ENCODE measurements at regions not wholly inside any gene's neighbourhood (a gene's known extent, or its start where the extent isn't known, plus 50 kb on each side); places are given as distances from the start of the nearest gene placed in this dataset.

- DNase-seq (ENCODE audit: low read depth, low spot score), result no peak
- H3K27ac ChIP-seq, result peak overlapping the region; percentile 54
Measured at GRCh38 chr6:23420659-23421350, 705.2 kb upstream of the NRSN1 start.

DNA sequence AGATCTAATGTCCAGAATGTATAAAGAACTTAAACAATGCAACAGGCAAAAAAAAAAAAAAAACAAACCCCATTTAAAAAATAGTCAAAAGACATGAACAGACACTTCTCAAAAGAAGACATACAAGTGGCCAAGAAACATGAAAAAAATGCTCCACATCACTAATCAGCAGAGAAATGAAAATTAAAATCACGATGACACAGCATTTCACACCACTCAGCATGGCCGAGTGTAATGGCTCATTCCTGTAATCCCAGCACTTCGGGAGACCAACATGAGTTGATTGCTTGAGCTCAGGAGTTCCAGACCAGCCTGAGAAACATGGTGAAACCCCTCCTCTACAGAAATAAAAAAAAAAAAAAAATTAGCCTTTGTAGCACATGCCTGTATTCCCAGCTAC lies 701.4 kb upstream of the NRSN1 start:
- H3K27ac ChIP-seq, result no peak overlapping the region
- no peak for DNase-seq (ENCODE audit: low read depth, low spot score)

DNA sequence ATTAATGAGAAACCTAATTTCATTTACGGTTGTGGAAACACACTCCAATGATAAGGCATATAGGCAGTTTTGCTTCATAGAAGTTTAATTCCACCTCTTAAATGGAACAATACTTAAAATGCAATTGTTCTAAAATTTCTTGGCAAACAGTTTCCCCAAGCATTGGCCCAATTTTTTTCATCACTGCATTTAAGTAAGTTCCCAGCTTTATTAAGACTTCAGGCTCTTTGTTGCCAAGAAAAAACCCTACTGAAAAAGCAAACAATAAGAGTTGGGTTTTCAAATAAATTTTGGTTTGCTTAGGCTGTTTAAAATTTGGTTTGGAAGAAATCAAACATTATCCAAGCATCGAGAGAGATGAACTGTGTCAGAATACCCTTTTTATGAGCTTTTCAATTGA lies 690.9 kb upstream of the NRSN1 start:
- no peak overlapping the region for H3K27ac ChIP-seq
- DNase-seq (ENCODE audit: low read depth, low spot score), result no peak

DNA sequence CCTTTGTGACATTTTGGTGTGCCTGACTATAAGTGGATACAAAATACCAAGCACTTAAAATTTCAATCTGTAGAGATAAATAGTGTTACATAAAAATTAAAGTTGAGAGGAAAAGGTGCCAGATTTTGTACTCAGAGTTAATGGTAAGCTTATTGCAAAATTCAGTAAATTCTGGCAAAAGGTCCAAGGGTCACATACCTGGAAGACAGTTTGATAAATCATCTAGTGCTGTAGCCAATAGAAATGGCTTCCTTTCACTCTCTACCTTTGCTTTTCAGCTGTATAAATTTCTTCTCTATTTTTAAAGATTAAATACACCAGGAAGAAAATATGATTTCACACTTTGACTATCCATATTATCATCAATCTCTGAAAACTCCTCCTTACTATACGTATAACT lies 690.2 kb upstream of the NRSN1 start:
- no peak for DNase-seq (ENCODE audit: low read depth, low spot score)
- H3K27ac ChIP-seq, result no peak overlapping the region

- H3K27ac ChIP-seq, result no peak overlapping the region
- no peak for DNase-seq (ENCODE audit: low read depth, low spot score)
Measured at GRCh38 chr6:23441808-23442461, 684.1 kb upstream of the NRSN1 start.

DNA sequence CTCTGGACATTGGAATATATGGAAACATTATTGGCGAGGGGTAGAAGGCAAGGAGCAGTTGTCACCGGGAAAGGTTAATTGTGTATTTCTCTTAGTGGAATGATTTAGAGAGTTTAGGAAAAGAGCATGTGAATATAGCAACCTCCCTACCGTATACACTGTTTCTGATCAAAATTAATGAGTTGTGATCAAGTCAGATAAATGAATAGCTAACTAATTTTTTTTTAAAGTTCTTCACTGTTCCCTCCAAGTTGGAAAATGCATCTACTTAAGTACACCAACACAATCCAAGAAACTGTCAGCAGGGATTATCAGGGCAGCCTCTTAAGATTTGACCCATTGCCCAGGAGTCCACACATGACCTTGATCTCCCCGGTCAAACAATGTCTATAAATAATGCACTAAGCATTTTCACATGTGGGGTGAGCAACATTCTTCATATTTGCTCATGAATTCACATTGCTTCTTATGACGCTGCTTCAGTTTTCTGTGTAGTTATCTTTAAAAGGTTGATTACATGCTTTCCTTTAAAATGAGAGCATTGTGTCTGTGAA lies 680.8 kb upstream of the NRSN1 start:
- no peak overlapping the region for H3K27ac ChIP-seq
- DNase-seq (ENCODE audit: low read depth, low spot score), result no peak

DNA sequence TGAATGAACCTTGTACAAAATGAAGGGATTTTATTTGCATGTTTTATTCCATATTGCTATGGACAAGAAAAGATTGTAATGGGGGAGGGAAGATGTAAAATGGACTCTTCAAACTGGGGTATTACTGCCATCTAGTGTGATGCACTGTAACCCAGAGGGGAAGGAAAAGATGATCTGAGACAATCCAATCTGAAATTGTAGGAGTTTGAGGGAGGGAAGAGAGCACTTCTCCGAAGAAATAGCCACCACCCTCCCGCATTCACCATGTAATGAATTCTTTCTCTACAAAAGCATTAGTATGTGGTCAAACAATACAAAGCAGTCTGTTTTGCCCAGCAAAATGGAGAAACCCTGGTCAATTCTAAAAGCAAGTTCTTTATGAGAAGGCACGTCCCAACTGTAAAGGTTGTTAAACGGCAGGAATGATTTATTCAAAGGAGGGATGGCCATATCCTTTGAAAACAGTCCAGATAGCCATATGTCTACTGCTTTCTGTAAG lies 679.5 kb upstream of the NRSN1 start:
- no peak for DNase-seq (ENCODE audit: low read depth, low spot score)
- H3K27ac ChIP-seq, result no peak overlapping the region

DNA sequence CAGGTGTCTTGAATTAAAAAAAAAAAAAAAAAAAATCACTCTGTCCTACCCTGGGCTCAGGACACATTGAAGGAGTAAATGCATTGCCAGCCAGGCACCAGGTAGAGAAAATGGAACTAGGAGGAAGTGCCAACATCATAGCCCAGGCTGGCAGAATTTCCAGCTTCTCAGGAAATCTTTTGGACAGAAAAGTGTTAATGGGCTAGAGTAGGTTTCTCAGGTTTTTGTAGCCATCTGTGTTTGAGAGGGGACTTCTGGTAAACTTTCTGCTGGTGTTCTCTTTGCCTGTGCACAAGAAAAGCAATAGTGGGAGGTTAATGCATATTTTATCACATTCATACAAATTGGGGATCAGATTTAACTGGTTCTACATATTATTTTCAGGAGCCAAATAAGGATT lies 678.3 kb upstream of the NRSN1 start:
- no peak overlapping the region for H3K27ac ChIP-seq
- DNase-seq (ENCODE audit: low read depth, low spot score), result no peak

DNA sequence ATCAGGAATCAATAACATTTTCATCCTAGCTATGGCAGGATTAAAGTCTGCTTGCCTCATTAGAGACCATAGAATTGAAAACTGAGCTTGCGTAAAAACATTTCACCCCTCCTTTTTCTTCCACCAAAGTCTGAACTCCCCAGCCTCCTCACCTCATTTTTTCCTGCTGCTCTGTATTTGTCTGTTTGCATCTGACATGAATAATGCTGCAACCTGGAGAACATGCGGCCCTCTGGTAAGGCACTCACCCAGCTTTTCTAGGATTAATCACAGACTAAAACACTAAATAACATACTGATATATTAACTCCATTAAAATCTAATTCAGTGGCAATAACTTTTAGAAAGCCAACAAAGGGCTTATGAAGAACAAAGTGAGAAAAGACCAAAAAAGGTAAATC lies 677.7 kb upstream of the NRSN1 start:
- no peak overlapping the region for H3K27ac ChIP-seq
- no peak for DNase-seq (ENCODE audit: low read depth, low spot score)

- H3K27ac ChIP-seq, result peak overlapping the region; percentile 20
- peak; percentile 40 for DNase-seq (ENCODE audit: low read depth, low spot score)
Measured at GRCh38 chr6:23454080-23454976, 671.7 kb upstream of the NRSN1 start.

- no peak overlapping the region for H3K27ac ChIP-seq
- no peak for DNase-seq (ENCODE audit: low read depth, low spot score)
Measured at GRCh38 chr6:23455754-23456153, 670.3 kb upstream of the NRSN1 start.

DNA sequence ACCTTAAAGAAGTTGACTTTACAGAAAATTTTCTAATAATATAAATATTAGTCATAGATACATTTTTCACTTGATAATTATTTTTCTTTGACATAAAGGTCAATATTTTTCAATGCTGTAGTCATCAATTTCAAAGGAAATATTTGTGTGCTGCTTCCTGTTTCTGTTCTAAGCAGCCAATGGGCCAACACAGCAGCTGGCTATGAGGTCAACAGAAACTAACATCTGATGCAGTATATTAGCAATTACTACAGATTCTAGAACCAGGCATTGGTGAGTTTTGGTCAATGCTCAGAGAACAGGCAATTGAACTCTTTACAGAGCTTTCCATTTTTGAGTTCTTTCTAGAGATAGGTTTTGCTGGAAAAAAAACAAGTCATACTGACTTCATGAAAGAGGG lies 669.6 kb upstream of the NRSN1 start:
- H3K27ac ChIP-seq, result no peak overlapping the region
- DNase-seq (ENCODE audit: low read depth, low spot score), result no peak

GRCh38 chr6:23457321-23457720 lies 668.7 kb upstream of the NRSN1 start:
- no peak overlapping the region for H3K27ac ChIP-seq
- no peak for DNase-seq (ENCODE audit: low read depth, low spot score)

- no peak for DNase-seq (ENCODE audit: low read depth, low spot score)
- no peak overlapping the region for H3K27ac ChIP-seq
Measured at GRCh38 chr6:23465912-23466311, 660.1 kb upstream of the NRSN1 start.

DNA sequence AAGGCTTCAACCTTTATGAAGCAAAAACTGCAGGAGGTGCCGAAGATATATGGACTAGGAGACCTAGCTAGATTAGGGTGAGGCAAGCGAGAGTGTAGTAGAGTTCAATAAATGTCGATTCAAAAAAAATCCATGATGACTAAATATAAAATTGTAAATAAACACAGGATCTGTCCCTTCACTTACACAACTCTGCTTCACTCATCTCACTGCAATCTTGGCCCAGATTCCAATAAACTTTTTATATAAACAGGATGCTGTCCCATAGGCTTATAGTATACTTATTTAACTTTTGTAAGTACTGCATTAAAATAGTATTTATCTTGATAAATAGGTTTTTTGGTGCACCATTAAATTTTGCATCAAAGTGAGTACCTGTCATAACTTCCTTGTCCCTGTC lies 648.4 kb upstream of the NRSN1 start:
- H3K27ac ChIP-seq, result no peak overlapping the region
- DNase-seq (ENCODE audit: low read depth, low spot score), result no peak

DNA sequence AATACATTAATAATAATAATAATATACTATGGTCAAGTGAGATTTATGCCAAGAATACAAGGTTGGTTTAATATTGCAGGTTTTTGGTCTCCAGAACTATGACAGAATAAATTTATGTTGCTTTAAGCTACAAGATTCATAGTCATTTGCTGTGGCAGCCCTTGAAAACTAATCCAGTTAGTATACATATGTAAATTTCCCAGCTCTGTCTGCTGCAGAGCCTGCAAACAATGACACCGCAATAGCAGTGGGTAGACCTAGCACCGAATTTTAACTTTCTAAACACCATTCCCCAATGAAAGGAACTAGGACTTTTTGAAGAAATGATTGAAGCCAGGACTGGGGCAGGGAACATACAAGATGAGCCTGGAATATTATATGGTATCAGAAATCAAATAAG lies 647.7 kb upstream of the NRSN1 start:
- H3K27ac ChIP-seq, result no peak overlapping the region
- DNase-seq (ENCODE audit: low read depth, low spot score), result no peak

- H3K27ac ChIP-seq, result no peak overlapping the region
Measured at GRCh38 chr6:23483896-23484295, 642.1 kb upstream of the NRSN1 start.

DNA sequence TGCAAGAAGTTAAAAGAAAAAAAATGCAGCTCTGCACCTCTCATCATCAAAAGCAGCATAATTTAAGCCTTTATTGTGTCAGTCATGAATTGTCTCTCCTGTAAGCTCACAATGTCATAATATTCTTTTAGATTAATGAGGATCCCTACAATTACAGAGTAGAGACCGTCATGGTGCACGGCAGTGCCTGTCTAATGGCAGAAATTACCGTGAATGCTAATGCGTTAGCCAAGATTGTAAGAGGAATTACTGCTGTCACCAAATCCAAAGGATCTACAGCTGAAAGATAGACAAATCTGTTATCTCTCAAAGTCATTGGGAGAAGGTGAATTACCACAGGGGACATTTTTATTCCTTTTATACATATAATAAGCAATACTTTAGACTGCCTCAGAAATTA lies 631.6 kb upstream of the NRSN1 start:
- DNase-seq (ENCODE audit: low read depth, low spot score), result no peak
- H3K27ac ChIP-seq, result no peak overlapping the region

More at GRCh38 chr6:23483896-23484295, 642.1 kb upstream of the NRSN1 start:
- DNase-seq (ENCODE audit: low read depth, low spot score), result no peak

DNA sequence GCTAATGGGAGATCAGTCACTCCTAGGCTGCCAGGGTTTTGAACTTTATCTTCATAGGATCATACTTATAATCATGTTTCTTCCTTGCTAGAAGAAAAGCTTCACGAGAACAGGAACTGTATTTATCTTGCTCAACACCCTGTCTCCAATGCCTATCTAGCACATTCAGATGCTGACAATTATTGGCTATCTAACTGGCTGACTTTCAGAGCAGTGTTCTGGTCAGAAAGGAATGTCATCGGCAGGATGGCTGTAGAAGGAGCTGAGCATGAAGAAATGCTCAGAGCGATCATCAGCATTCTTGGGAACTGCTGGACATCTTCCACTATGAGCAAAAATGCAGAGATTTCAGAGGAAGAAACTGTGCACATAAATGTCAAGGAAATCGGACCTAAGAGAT lies 628.0 kb upstream of the NRSN1 start:
- no peak for DNase-seq (ENCODE audit: low read depth, low spot score)
- H3K27ac ChIP-seq, result no peak overlapping the region

- no peak for DNase-seq (ENCODE audit: low read depth, low spot score)
- H3K27ac ChIP-seq, result no peak overlapping the region
Measured at GRCh38 chr6:23499549-23499948, 626.5 kb upstream of the NRSN1 start.

DNA sequence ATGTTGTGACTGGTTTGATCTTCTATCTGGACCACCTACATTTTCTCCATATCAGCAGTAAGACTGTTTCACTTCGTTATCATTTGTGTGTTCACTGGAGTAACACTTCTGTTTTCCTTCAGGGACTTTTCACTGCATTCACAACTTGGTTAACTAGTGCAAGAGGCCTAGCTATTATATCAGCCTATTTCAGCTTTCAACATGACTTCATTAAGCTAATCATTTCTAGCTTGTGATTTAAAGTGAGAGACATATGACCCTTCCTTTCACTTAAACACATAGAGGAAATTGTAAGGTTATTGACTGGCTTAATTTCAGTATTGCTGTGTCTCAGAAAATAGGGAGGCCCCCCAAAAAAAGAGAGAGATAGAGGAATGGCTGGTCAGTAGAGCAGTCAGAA lies 622.8 kb upstream of the NRSN1 start:
- no peak overlapping the region for H3K27ac ChIP-seq
- no peak for DNase-seq (ENCODE audit: low read depth, low spot score)

Measured in epithelial cell of prostate (primary cell).